Retinal pigment epithelial cell (primary cell): ENCODE measurements at regions not wholly inside any gene's neighbourhood (a gene's known extent, or its start where the extent isn't known, plus 50 kb on each side); places are given as distances from the start of the nearest gene placed in this dataset.

Experiments used
- DNase-seq: peaks from one replicate; pipeline ENCODE4 v3.0.0-alpha.2; 2010; ENCODE audit warnings: low read depth
- H3K4me3 ChIP-seq: 2 replicates; pipeline ENCODE4 v1.5.1; 2011; ENCODE audit warnings: mild to moderate bottlenecking, low read length, control low read depth, moderate library complexity
- CTCF ChIP-seq: conservative IDR thresholded peaks from 2 replicates; pipeline ENCODE4 v1.5.1; 2011; ENCODE audit warnings: low read depth, low read length, control low read depth, inconsistent platforms

GRCh38 chr3:104102386-104102785 lies 1264.3 kb upstream of the ALCAM start:
- H3K4me3 ChIP-seq = no peak overlapping the region
- peak; percentile 4 for DNase-seq
- peak; percentile 72 for TF ChIP-seq CTCF

DNA sequence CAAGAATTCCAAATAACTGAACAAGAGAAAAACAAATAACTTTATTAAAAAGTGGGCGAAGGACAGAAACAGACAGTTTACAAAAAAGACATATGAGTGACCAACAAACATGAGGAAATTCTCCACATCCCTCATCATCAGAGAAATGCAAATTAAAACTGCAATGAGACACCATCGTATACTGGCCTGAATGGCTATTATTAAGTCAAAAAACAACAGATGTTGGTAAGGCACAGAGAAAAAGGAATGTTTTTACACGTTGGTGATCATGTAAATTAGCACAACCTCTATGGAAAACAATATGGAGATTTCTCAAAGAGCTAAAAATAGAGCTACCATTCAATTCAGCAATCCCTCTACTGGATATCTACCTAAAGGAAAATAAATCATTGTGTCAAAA lies 1260.4 kb upstream of the ALCAM start:
- DNase-seq = no peak
- TF ChIP-seq CTCF = no peak
- no peak overlapping the region for H3K4me3 ChIP-seq

DNA sequence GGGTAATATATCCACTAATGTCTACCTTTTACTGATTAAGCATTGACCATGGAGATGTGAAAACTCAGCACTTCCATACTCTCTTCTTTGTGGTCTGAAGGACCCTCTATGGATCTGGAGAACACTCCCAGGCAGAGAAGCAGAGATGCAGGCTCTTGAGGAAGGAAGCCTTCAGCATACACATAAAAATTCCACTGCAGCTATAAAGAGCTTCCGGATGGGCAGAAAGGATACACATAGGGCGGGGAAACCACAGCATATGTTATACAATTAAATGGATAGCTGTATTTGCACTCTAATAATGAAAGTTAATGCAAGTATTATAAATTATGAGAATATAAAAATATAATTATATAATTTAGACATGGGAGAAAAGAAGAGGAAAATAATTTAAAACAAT lies 1258.2 kb upstream of the ALCAM start:
- H3K4me3 ChIP-seq = no peak overlapping the region
- no peak for DNase-seq
- no peak for TF ChIP-seq CTCF

DNA sequence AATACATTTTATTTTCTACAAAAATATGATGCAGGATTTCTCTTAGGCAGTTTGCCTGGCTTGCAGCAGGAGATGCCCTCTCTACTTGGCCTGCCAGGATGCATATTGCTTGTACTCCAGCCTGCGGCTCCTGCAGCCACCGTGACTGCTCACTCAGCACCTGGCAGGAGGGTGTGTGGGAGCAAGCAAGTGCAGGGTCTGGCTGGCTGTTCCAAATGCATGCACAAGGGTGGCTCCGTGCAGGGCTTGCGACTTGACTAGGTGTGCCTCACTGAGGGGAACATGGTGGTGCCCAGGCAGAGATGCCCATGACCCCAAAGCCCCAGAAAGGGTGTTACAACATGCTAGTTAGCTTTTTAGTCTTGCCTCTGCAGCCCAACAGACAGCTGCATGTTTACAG lies 1240.2 kb upstream of the ALCAM start:
- no peak overlapping the region for H3K4me3 ChIP-seq
- DNase-seq = no peak

GRCh38 chr3:104126864-104127553 lies 1239.7 kb upstream of the ALCAM start:
- DNase-seq = no peak
- H3K4me3 ChIP-seq = no peak overlapping the region
- TF ChIP-seq CTCF = no peak

More for the DNA sequence above, 1240.2 kb upstream of the ALCAM start:
- no peak for TF ChIP-seq CTCF

DNA sequence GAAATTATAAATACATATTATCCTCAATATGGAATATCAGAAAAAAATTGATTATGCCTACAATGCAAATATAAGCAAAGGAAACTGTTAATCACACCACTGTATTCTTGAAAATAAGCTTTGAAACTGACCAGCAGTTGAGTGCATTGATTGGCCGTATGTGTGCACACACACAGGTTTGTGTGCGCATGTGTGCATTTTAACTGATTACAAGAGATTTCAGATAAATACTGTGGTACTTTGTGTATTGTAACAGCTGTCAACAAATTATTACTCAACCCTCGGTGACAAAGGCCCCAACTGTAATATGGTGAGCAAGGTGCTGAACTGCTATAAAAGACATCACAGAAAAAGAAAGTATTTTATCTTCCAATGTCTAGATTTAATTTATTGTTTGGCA lies 1238.9 kb upstream of the ALCAM start:
- TF ChIP-seq CTCF = no peak
- DNase-seq = no peak
- H3K4me3 ChIP-seq = no peak overlapping the region

DNA sequence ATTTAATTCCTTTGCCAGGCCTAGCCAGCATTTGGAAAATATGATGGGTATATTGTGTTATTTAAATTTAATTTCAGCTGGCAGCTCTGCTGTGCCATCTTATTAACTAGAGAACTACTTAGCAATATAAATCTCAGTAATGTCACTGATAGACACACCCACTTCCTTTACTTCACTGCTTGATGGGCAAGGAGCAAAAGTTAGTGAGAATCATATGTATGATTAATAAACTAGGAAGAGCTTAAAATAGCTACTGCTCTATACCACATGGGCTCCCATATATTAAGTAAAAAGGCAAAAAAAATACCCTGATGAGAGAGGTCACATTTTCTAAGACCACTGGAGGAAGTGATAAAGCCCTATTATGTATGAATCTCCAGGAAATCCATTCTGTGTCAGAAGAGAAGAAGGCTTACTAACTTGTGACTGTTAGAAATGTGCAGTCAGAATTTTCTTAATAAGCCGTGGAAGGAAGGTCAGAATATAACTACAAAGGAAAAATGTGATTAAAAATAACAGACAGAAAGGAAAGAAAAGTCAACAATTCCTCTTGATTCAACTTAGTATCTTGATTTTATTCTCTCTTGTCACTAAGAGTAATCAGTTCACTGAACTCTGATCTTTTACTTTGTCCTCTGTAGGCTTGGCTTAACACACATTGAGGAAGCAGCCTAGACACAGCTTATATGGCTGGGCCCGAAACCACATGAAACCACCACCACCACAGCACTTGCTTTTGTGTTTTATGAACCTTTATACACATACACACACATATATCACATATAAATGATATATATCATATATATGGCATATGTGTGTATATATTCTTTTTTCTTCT lies 1233.9 kb upstream of the ALCAM start:
- no peak for DNase-seq
- no peak for TF ChIP-seq CTCF
- H3K4me3 ChIP-seq = no peak overlapping the region
